ENCODE measurements at regions not wholly inside any gene's neighbourhood (a gene's known extent, or its start where the extent isn't known, plus 50 kb on each side); places are given as distances from the start of the nearest gene placed in this dataset.
A peak's percentile ranks its signal among the peaks of the same experiment; 100 is the strongest.
"Not testable (repeated sequence)": the region's sequence is repeated elsewhere in the genome, so short reads cannot be mapped to it uniquely, and the experiment has no call there.

- Histone ChIP-seq H3K9me3 (no peaks in the 10 kb centered on the region), H3K36me3 (no peaks in the 10 kb centered on the region), H3K27ac (peak overlapping the region in 1 of 2 donors; percentile 26), H3K27me3 (no peaks in the 10 kb centered on the region), H3K4me3 (no peak overlapping the region), H3K4me1 (ENCODE audit: insufficient read depth) (no peaks in the 10 kb centered on the region)
- intact Hi-C loops (cut with DNase I), result loop anchor here in 1 of 4 donors (5.0 kb wide), 1 partner anchor 864 kb away; no protein-coding TSS in a partner anchor
- DNase-seq, result peak; percentile 70 to 85 (median 76)
- 23 to 32% (median 27%) methylated on average over 7 of the region's 7 CpGs for WGBS, 3 donors
- peak; percentile 94 for TF ChIP-seq EP300 (IDR thresholded peaks at IDR 0.05)
- no peak for TF ChIP-seq POLR2A (IDR thresholded peaks at IDR 0.05)
Observed at GRCh38 chr1:55443175-55443915, 228.2 kb upstream of the USP24 start.

GRCh38 chr1:55441489-55441888 is 226.3 kb upstream of the USP24 start:
- 86 to 91% (median 88%) methylated on average over 1 of the region's 1 CpG for WGBS, 3 donors
- Histone ChIP-seq H3K27me3 (no peaks in the 10 kb centered on the region), H3K36me3 (no peaks in the 10 kb centered on the region), H3K4me3 (no peak overlapping the region), H3K27ac (no peak overlapping the region), H3K9me3 (no peaks in the 10 kb centered on the region), H3K4me1 (ENCODE audit: insufficient read depth) (no peaks in the 10 kb centered on the region)
- no peak for TF ChIP-seq CTCF (IDR thresholded peaks at IDR 0.05)
- no peak for TF ChIP-seq EP300 (IDR thresholded peaks at IDR 0.05)
- no peak for TF ChIP-seq POLR2A (IDR thresholded peaks at IDR 0.05)
- intact Hi-C loops (cut with DNase I), result loop anchor here in 1 of 4 donors (5.0 kb wide), 1 partner anchor 866 kb away; no protein-coding TSS in a partner anchor
- DNase-seq, result no peak

DNA sequence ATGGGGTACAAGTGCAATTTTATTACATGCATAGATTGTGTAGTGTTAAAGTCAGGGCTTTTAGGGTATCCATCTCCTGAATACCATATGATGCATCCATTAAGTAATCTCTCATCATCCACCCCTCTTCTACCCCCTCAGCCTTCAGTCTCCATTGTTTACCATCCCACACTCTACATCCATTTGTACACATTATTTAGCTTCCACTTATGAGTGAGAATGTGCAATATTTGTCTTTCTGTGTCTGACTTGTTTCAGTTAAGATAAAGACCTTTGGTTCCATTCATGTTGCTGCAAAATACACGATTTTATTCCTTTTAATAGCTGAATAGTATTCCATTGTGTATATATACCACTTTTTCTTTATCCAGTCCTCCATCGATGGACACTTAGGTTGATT is 222.5 kb upstream of the USP24 start:
- no peak overlapping the region for H3K4me3 ChIP-seq
- intact Hi-C loops (cut with DNase I), result no loop called here
- TF ChIP-seq POLR2A (IDR thresholded peaks at IDR 0.05) (no peak), EP300 (IDR thresholded peaks at IDR 0.05) (no peak), CTCF (IDR thresholded peaks at IDR 0.05) (no peak)
- H3K27ac ChIP-seq, result no peak overlapping the region
- no peaks in the 10 kb centered on the region for H3K9me3 ChIP-seq
- DNase-seq, result no peak
- H3K36me3 ChIP-seq, result no peaks in the 10 kb centered on the region
- no peaks in the 10 kb centered on the region for H3K27me3 ChIP-seq
- H3K4me1 ChIP-seq (ENCODE audit: insufficient read depth), result no peaks in the 10 kb centered on the region
- 0 to 45% (median 44%) methylated on average over 2 of the region's 2 CpGs for WGBS, 3 donors

GRCh38 chr1:55430720-55431119 is 215.6 kb upstream of the USP24 start:
- intact Hi-C loops (cut with DNase I); H3K9me3 ChIP-seq; H3K4me3 ChIP-seq; H3K27ac ChIP-seq; H3K27me3 ChIP-seq; DNase-seq; H3K36me3 ChIP-seq: not testable (repeated sequence)
- H3K4me1 ChIP-seq (ENCODE audit: insufficient read depth), result peaks cover 13% of the 10 kb centered on the region
- WGBS, 3 donors, result 62 to 69% (median 65%) methylated on average over 3 of the region's 3 CpGs

DNA sequence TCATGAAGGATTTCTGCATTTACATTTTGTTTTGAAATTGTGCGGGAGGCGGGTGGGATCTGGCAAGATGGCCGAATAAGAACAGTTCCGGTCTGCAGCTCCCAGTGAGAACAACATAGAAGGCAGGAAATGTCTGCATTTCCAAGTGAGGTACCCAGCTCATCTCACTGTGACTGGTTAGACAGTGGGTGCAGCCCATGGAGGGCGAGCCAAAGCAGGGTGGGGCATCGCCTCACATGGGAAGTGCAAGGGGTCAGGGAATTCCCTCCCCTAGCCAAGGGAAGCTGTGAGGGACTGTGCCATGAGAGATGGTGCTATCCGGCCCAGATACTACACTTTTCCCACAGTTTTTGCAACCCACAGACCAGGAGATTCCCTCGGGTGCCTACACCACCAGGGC is 215.0 kb upstream of the USP24 start:
- H3K4me1 ChIP-seq (ENCODE audit: insufficient read depth), result peaks cover 13% of the 10 kb centered on the region
- H3K27me3 ChIP-seq; H3K4me3 ChIP-seq; intact Hi-C loops (cut with DNase I); H3K36me3 ChIP-seq; DNase-seq; H3K27ac ChIP-seq; H3K9me3 ChIP-seq: not testable (repeated sequence)
- 94 to 96% (median 95%) methylated on average over 8 of the region's 8 CpGs for WGBS, 3 donors

Measured in ovary (tissue), 7 donors.